Stimulated activated naive CD8-positive, alpha-beta T cell treated with anti-CD3 and anti-CD28 coated beads, Interleukin-15, amount 100 ng/mL, for 72 hours (primary cell): ENCODE measurements at regions not wholly inside any gene's neighbourhood (a gene's known extent, or its start where the extent isn't known, plus 50 kb on each side); places are given as distances from the start of the nearest gene placed in this dataset.

ENCODE experiments used
- ATAC-seq: fragments of 150-1000 bp; cut with Tn5 transposase; 2 replicates; pipeline ENCODE4 v1.10.0; 2021; ENCODE audit warnings: mild to moderate bottlenecking, moderate library complexity
- DNase-seq, 2 donors: peaks; one replicate each; pipeline ENCODE4 v3.0.0; 2021 to 2022
- H3K27ac Mint-ChIP-seq, 2 donors: one replicate each; pipeline ENCODE4 v1.8.0; 2022; ENCODE audit warnings: mild to moderate bottlenecking in 2 of 2, mixed read lengths in 2 of 2, moderate library complexity in 2 of 2
- H3K27me3 Mint-ChIP-seq: one replicate; pipeline ENCODE4 v1.8.0; 2022; ENCODE audit warnings: mixed read lengths
- H3K4me1 Mint-ChIP-seq: one replicate; pipeline ENCODE4 v1.8.0; 2022; ENCODE audit warnings: mild to moderate bottlenecking, mixed read lengths
- H3K4me3 Mint-ChIP-seq, 2 donors: one replicate each; pipeline ENCODE4 v1.8.0; 2022; ENCODE audit warnings: mild to moderate bottlenecking in 2 of 2, mixed read lengths in 2 of 2, moderate library complexity in 1 of 2
- H3K9me3 Mint-ChIP-seq, 2 donors: one replicate each; pipeline ENCODE4 v1.8.0; 2022; ENCODE audit warnings: mixed read lengths in 2 of 2

- DNase-seq (no peak), ATAC-seq (no peak)
- no peak overlapping the region for H3K4me3 Mint-ChIP-seq
- peaks cover 5 to 21% of the 10 kb centered on the region in 2 donors for H3K9me3 Mint-ChIP-seq
- no peaks in the 10 kb centered on the region for H3K27me3 Mint-ChIP-seq
- H3K4me1 Mint-ChIP-seq, result no peaks in the 10 kb centered on the region
- H3K27ac Mint-ChIP-seq, result no peak overlapping the region
Measured at GRCh38 chr7:46218461-46219200, 297.6 kb upstream of the IGFBP3 start.

- DNase-seq (no peak), ATAC-seq (no peak)
- Mint-ChIP-seq H3K9me3 (peaks cover 5 to 13% of the 10 kb centered on the region in 2 donors), H3K27ac (no peak overlapping the region), H3K4me3 (no peak overlapping the region), H3K4me1 (no peaks in the 10 kb centered on the region), H3K27me3 (peaks cover 7% of the 10 kb centered on the region)
Measured at GRCh38 chr7:46215987-46216567, 295.0 kb upstream of the IGFBP3 start.

- DNase-seq, result no peak
- Mint-ChIP-seq H3K4me3 (no peak overlapping the region), H3K4me1 (no peaks in the 10 kb centered on the region), H3K27me3 (peaks cover 7% of the 10 kb centered on the region), H3K9me3 (peaks cover 5 to 13% of the 10 kb centered on the region in 2 donors), H3K27ac (no peak overlapping the region)
- no peak for ATAC-seq
Measured at GRCh38 chr7:46214526-46214925, 293.5 kb upstream of the IGFBP3 start.

- Mint-ChIP-seq H3K27ac (no peak overlapping the region), H3K27me3 (peaks cover 7% of the 10 kb centered on the region), H3K9me3 (peaks cover 5 to 13% of the 10 kb centered on the region in 2 donors), H3K4me3 (no peak overlapping the region), H3K4me1 (no peaks in the 10 kb centered on the region)
- no peak for ATAC-seq
- DNase-seq, result no peak
Measured at GRCh38 chr7:46213154-46213537, 292.1 kb upstream of the IGFBP3 start.

- no peak overlapping the region for H3K27ac Mint-ChIP-seq
- no peak for DNase-seq
- H3K4me3 Mint-ChIP-seq, result no peak overlapping the region
- peaks cover 7% of the 10 kb centered on the region for H3K27me3 Mint-ChIP-seq
- no peaks in the 10 kb centered on the region for H3K4me1 Mint-ChIP-seq
- peaks cover 5 to 13% of the 10 kb centered on the region in 2 donors for H3K9me3 Mint-ChIP-seq
- ATAC-seq, result no peak
Measured at GRCh38 chr7:46212425-46213153, 291.5 kb upstream of the IGFBP3 start.

GRCh38 chr7:46210467-46210866 is 289.4 kb upstream of the IGFBP3 start:
- peaks cover 7% of the 10 kb centered on the region for H3K27me3 Mint-ChIP-seq
- peaks cover 3 to 10% of the 10 kb centered on the region in 2 donors for H3K9me3 Mint-ChIP-seq
- H3K4me3 Mint-ChIP-seq, result no peak overlapping the region
- H3K4me1 Mint-ChIP-seq, result no peaks in the 10 kb centered on the region
- no peak overlapping the region for H3K27ac Mint-ChIP-seq
- ATAC-seq (no peak), DNase-seq (no peak)

GRCh38 chr7:46209611-46210388 is 288.7 kb upstream of the IGFBP3 start:
- Mint-ChIP-seq H3K27ac (no peak overlapping the region), H3K4me1 (no peaks in the 10 kb centered on the region), H3K27me3 (peaks cover 7% of the 10 kb centered on the region), H3K4me3 (no peak overlapping the region), H3K9me3 (peaks cover 0 to 6% of the 10 kb centered on the region in 2 donors)
- no peak for ATAC-seq
- DNase-seq, result no peak

- DNase-seq (no peak), ATAC-seq (no peak)
- no peaks in the 10 kb centered on the region for H3K4me1 Mint-ChIP-seq
- no peak overlapping the region for H3K4me3 Mint-ChIP-seq
- no peak overlapping the region for H3K27ac Mint-ChIP-seq
- H3K9me3 Mint-ChIP-seq, result peaks cover 0 to 6% of the 10 kb centered on the region in 2 donors
- peaks cover 7% of the 10 kb centered on the region for H3K27me3 Mint-ChIP-seq
Measured at GRCh38 chr7:46208635-46209525, 287.8 kb upstream of the IGFBP3 start.

GRCh38 chr7:46207931-46208634 is 287.0 kb upstream of the IGFBP3 start:
- DNase-seq (no peak), ATAC-seq (no peak)
- no peak overlapping the region for H3K4me3 Mint-ChIP-seq
- H3K9me3 Mint-ChIP-seq, result peaks cover 0 to 6% of the 10 kb centered on the region in 2 donors
- H3K27ac Mint-ChIP-seq, result peak overlapping the region in 1 of 2 donors; percentile 59
- peaks cover 7% of the 10 kb centered on the region for H3K27me3 Mint-ChIP-seq
- no peaks in the 10 kb centered on the region for H3K4me1 Mint-ChIP-seq

- Mint-ChIP-seq H3K4me1 (no peaks in the 10 kb centered on the region), H3K4me3 (no peak overlapping the region), H3K9me3 (no peaks in the 10 kb centered on the region), H3K27ac (no peak overlapping the region), H3K27me3 (no peaks in the 10 kb centered on the region)
- DNase-seq (no peak), ATAC-seq (no peak)
Measured at GRCh38 chr7:46206476-46207060, 285.5 kb upstream of the IGFBP3 start.

GRCh38 chr7:46205478-46205877 is 284.4 kb upstream of the IGFBP3 start:
- peak overlapping the region in 1 of 2 donors; percentile 87 for H3K27ac Mint-ChIP-seq

GRCh38 chr7:46203926-46204325 is 282.9 kb upstream of the IGFBP3 start:
- Mint-ChIP-seq H3K4me3 (no peak overlapping the region), H3K4me1 (no peaks in the 10 kb centered on the region), H3K27ac (peak overlapping the region in 1 of 2 donors; percentile 16), H3K9me3 (no peaks in the 10 kb centered on the region), H3K27me3 (no peaks in the 10 kb centered on the region)
- DNase-seq, result no peak
- ATAC-seq, result no peak

More at GRCh38 chr7:46205478-46205877, 284.4 kb upstream of the IGFBP3 start:
- Mint-ChIP-seq H3K27me3 (no peaks in the 10 kb centered on the region), H3K9me3 (no peaks in the 10 kb centered on the region), H3K4me3 (no peak overlapping the region), H3K4me1 (no peaks in the 10 kb centered on the region)
- ATAC-seq, result no peak
- DNase-seq, result no peak

GRCh38 chr7:46202379-46202778 is 281.3 kb upstream of the IGFBP3 start:
- H3K4me1 Mint-ChIP-seq, result no peaks in the 10 kb centered on the region
- no peak for ATAC-seq
- DNase-seq, result no peak
- no peak overlapping the region for H3K4me3 Mint-ChIP-seq
- H3K9me3 Mint-ChIP-seq, result no peaks in the 10 kb centered on the region
- no peaks in the 10 kb centered on the region for H3K27me3 Mint-ChIP-seq
- H3K27ac Mint-ChIP-seq, result no peak overlapping the region

GRCh38 chr7:46201961-46202360 is 280.9 kb upstream of the IGFBP3 start:
- no peaks in the 10 kb centered on the region for H3K27me3 Mint-ChIP-seq
- DNase-seq (no peak), ATAC-seq (no peak)
- no peaks in the 10 kb centered on the region for H3K9me3 Mint-ChIP-seq
- no peak overlapping the region for H3K27ac Mint-ChIP-seq
- H3K4me1 Mint-ChIP-seq, result no peaks in the 10 kb centered on the region
- H3K4me3 Mint-ChIP-seq, result no peak overlapping the region
